Kidney (tissue), 13 donors: ENCODE measurements at regions not wholly inside any gene's neighbourhood (a gene's known extent, or its start where the extent isn't known, plus 50 kb on each side); places are given as distances from the start of the nearest gene placed in this dataset.
A peak's percentile ranks its signal among the peaks of the same experiment; 100 is the strongest.

Experiments
- DNase-seq, 5 donors: peaks; one replicate each; pipeline ENCODE4 v3.0.0-alpha.2; 2013 to 2020
- FAIRE-seq: peaks from 2 replicates; lab custom pipeline; 2012; peaks lifted over from hg19 to GRCh38; lab: Jason Lieb, UNC
- H3K27ac ChIP-seq, 2 donors: one replicate each; pipeline ENCODE4 v1.7.0; 2013; ENCODE audit warnings: low read depth in 2 of 2, low read length in 2 of 2, inconsistent platforms in 1 of 2
- H3K27me3 ChIP-seq: one replicate; pipeline ENCODE4 v1.7.1; 2013; ENCODE audit warnings: low read length, inconsistent platforms; ENCODE audit not compliant: control insufficient read depth, insufficient read depth
- H3K36me3 ChIP-seq, 3 donors: one replicate each; pipeline versions ENCODE4 v1.7.0 to v1.7.1; 2013; ENCODE audit warnings: low read length in 3 of 3, control low read depth in 1 of 3, inconsistent platforms in 1 of 3; ENCODE audit not compliant: insufficient read depth in 3 of 3, control insufficient read depth in 2 of 3
- H3K4me1 ChIP-seq, 3 donors: one replicate each; pipeline versions ENCODE4 v1.7.0 to v1.7.1; 2013; ENCODE audit warnings: low read length in 3 of 3, inconsistent platforms in 1 of 3, low read depth in 1 of 3; ENCODE audit not compliant: control insufficient read depth in 2 of 3, insufficient read depth in 2 of 3
- H3K4me3 ChIP-seq, 3 donors: one replicate each; pipeline versions ENCODE4 v1.7.0 to v1.8.1; 2013; ENCODE audit warnings: low read length in 3 of 3, control low read depth in 1 of 3, inconsistent platforms in 1 of 3
- H3K9ac ChIP-seq, 3 donors: one replicate each; pipeline versions ENCODE4 v1.7.0 to v1.7.1; 2013; ENCODE audit warnings: low read length in 3 of 3, control low read depth in 1 of 3, inconsistent platforms in 1 of 3
- H3K9me3 ChIP-seq, 3 donors: one replicate each; pipeline versions ENCODE4 v1.7.0 to v1.7.1; 2013; ENCODE audit warnings: low read length in 3 of 3, control low read depth in 1 of 3, inconsistent platforms in 1 of 3; ENCODE audit not compliant: control insufficient read depth in 2 of 3, insufficient read depth in 1 of 3
- intact Hi-C: fragments of 100-400 bp; cut with DNase I; formaldehyde crosslinking; loops from one replicate; pipeline ENCODE4 v1.11.1; 2022
- TF ChIP-seq, protein P1 (sequence below): IDR thresholded peaks from 3 replicates; pipeline ENCODE4 v1.5.1; 2012; ENCODE audit warnings: mild to moderate bottlenecking, moderate library complexity, borderline replicate concordance; ENCODE audit not compliant: insufficient read depth; ENCODE audit errors: extremely low read depth
- donor health status: control.
- donor health status: control.
- donor health status: control.
- donor health status: control.
- donor health status: control.
- donor health status: DM: yes; HTN: yes; CAD: no.
- donor health status: Normal renal cell carcinoma (clear cell type).

DNA sequence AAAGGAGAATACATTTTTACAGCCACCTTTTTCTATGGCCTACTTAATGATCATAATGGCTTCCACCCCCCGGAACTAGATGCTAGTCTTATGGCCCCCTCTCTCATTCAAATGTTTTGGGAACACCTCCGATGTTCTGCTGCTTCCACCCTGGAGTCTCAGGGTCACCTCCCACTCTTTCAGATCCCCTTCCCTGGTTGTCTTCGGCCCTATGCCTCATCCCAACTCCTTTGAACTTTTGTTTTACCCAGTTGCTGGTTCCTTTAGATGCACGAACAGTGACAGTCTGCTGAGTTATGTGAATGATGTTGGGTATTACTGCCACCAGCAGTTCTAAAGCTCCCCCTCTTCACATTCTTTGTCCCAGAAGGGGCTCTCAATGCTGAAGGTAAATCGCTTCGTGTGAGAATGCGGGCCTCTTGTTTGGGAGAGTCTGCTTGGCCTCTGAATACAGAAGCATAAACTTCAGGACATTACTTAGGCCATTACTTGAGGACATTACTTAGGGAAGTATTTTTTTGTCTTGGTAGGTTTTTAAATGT lies 309.1 kb downstream of the SOX4 start:
- H3K9me3 ChIP-seq, result no peaks in the 10 kb centered on the region
- no peak overlapping the region for H3K27ac ChIP-seq
- intact Hi-C loops, result no loop called here
- H3K4me1 ChIP-seq, result no peaks in the 10 kb centered on the region
- no peak overlapping the region for H3K4me3 ChIP-seq
- no peak for FAIRE-seq
- H3K27me3 ChIP-seq, result no peaks in the 10 kb centered on the region
- no peak overlapping the region for H3K9ac ChIP-seq
- TF ChIP-seq, protein P1, sequence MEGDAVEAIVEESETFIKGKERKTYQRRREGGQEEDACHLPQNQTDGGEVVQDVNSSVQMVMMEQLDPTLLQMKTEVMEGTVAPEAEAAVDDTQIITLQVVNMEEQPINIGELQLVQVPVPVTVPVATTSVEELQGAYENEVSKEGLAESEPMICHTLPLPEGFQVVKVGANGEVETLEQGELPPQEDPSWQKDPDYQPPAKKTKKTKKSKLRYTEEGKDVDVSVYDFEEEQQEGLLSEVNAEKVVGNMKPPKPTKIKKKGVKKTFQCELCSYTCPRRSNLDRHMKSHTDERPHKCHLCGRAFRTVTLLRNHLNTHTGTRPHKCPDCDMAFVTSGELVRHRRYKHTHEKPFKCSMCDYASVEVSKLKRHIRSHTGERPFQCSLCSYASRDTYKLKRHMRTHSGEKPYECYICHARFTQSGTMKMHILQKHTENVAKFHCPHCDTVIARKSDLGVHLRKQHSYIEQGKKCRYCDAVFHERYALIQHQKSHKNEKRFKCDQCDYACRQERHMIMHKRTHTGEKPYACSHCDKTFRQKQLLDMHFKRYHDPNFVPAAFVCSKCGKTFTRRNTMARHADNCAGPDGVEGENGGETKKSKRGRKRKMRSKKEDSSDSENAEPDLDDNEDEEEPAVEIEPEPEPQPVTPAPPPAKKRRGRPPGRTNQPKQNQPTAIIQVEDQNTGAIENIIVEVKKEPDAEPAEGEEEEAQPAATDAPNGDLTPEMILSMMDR, result no peak
- peaks cover 0 to 2% (median 0%) of the 10 kb centered on the region in 3 donors for H3K36me3 ChIP-seq
- peak in 1 of 5 donors; percentile 42 for DNase-seq

DNA sequence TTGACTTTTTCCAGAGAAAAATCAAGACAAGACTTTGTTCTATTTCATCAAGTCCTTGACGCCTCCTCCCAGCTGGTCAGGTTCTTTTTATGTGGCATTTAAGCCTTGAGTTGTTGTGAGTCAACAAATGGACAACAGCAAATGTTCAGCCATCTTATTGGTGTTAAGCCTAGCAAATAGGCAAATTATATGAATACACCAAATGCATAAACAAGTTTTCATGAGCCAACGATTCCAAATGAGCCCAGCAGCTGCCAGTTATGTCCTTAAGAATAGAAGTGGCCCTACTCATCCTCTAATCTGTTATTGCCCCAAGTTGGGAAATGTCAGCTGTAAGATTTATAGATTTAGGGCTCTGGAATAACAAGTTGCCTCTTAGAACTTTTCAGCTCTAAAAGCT lies 312.0 kb downstream of the SOX4 start:
- intact Hi-C loops, result no loop called here
- Histone ChIP-seq H3K9ac (no peak overlapping the region), H3K4me3 (no peak overlapping the region), H3K27me3 (no peaks in the 10 kb centered on the region), H3K9me3 (no peaks in the 10 kb centered on the region), H3K4me1 (no peaks in the 10 kb centered on the region), H3K36me3 (peaks cover 0 to 2% (median 0%) of the 10 kb centered on the region in 3 donors), H3K27ac (no peak overlapping the region)
- DNase-seq (no peak), FAIRE-seq (no peak)
- TF ChIP-seq, protein P1, result no peak

DNA sequence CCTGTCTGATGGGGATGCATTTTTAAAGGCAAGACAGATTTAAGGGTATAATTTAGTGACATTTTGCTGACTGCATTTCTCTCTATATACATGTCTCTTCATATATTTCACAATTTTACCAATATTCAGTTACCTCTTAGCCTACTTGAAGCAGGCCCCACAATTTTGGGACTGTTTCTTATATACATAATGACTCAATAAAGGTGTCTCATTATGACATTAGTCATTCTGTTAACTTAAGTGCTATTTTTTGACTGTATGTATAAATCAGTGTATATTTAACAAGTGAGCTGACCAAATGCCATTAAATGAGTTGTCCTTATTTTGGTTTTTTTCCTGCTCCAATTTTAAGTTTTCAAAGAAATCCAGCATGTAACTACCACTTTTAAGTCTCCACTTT lies 313.3 kb downstream of the SOX4 start:
- Histone ChIP-seq H3K9ac (no peak overlapping the region), H3K27ac (no peak overlapping the region), H3K4me3 (no peak overlapping the region), H3K36me3 (no peaks in the 10 kb centered on the region), H3K27me3 (no peaks in the 10 kb centered on the region), H3K4me1 (peaks cover 0 to under 1% (median 0%) of the 10 kb centered on the region in 3 donors), H3K9me3 (no peaks in the 10 kb centered on the region)
- intact Hi-C loops, result no loop called here
- no peak for DNase-seq
- FAIRE-seq, result no peak
- TF ChIP-seq, protein P1, result no peak

DNA sequence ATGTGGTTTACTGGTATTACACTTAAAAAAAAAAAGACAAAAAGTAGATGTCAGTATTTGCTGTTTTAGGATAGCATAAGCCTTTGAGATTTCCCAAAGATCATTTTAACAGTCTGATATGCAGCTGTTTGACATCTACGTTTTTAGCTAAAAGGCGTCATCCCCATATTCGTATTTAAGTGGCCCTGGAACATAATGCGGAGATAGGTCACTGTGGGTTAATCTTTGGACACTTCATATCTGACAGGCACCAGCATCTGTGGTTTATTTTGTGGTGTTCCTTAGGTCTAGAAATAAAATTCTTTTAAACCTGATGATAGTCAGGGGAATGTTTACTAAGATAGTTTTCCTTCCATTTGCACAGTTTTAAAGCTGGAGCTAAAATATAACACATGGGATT lies 313.7 kb downstream of the SOX4 start:
- Histone ChIP-seq H3K4me3 (no peak overlapping the region), H3K27ac (no peak overlapping the region), H3K9ac (no peak overlapping the region), H3K27me3 (no peaks in the 10 kb centered on the region), H3K36me3 (no peaks in the 10 kb centered on the region), H3K4me1 (peaks cover 0 to 5% (median 0%) of the 10 kb centered on the region in 3 donors), H3K9me3 (no peaks in the 10 kb centered on the region)
- intact Hi-C loops, result no loop called here
- TF ChIP-seq, protein P1, result no peak
- DNase-seq (no peak), FAIRE-seq (no peak)
